Liver (tissue), 8 donors: ENCODE measurements at regions not wholly inside any gene's neighbourhood (a gene's known extent, or its start where the extent isn't known, plus 50 kb on each side); places are given as distances from the start of the nearest gene placed in this dataset.

Experiments
- DNase-seq: peaks from one replicate; pipeline ENCODE4 v3.0.0-alpha.2; 2017; ENCODE audit warnings: low spot score
- H3K27ac ChIP-seq, 2 donors: one replicate each; pipeline ENCODE4 v1.7.0; 2013; ENCODE audit warnings: inconsistent platforms in 2 of 2, low read length in 2 of 2, control low read depth in 1 of 2, low read depth in 1 of 2, mild to moderate bottlenecking in 1 of 2
- H3K27me3 ChIP-seq, 4 donors: one replicate each; pipeline versions ENCODE4 v1.6.1 to v1.7.0; 2013; ENCODE audit warnings: low read length in 3 of 4, inconsistent platforms in 1 of 4, mild to moderate bottlenecking in 1 of 4, moderate library complexity in 1 of 4; ENCODE audit not compliant: control insufficient read depth in 4 of 4, insufficient read depth in 4 of 4
- H3K36me3 ChIP-seq, 4 donors: one replicate each; pipeline versions ENCODE4 v1.6.1 to v1.7.0; 2013; ENCODE audit warnings: low read length in 3 of 4, mild to moderate bottlenecking in 3 of 4, low read depth in 1 of 4, moderate library complexity in 1 of 4; ENCODE audit not compliant: control insufficient read depth in 4 of 4, insufficient read depth in 3 of 4
- H3K4me1 ChIP-seq, 4 donors: one replicate each; pipeline versions ENCODE4 v1.6.1 to v1.7.0; 2013; ENCODE audit warnings: low read length in 3 of 4, mild to moderate bottlenecking in 3 of 4, moderate library complexity in 1 of 4; ENCODE audit not compliant: control insufficient read depth in 4 of 4, insufficient read depth in 4 of 4
- H3K4me3 ChIP-seq, 3 donors: one replicate each; pipeline versions ENCODE4 v1.6.1 to v1.7.0; 2013; ENCODE audit warnings: low read length in 3 of 3, control low read depth in 1 of 3, low read depth in 1 of 3, mild to moderate bottlenecking in 1 of 3
- H3K9ac ChIP-seq, 2 donors: one replicate each; pipeline ENCODE4 v1.7.0; 2013; ENCODE audit warnings: low read length in 2 of 2, mild to moderate bottlenecking in 2 of 2, moderate library complexity in 2 of 2, control low read depth in 1 of 2, low read depth in 1 of 2
- H3K9me3 ChIP-seq, 4 donors: one replicate each; pipeline versions ENCODE4 v1.6.1 to v1.7.0; 2013; ENCODE audit warnings: low read length in 3 of 4; ENCODE audit not compliant: control insufficient read depth in 4 of 4
- EGR1 ChIP-seq, 2 donors: IDR thresholded peaks; 2 replicates each; pipeline ENCODE4 v1.6.1; 2016 to 2018; ENCODE audit warnings: antibody characterized with exemption in 2 of 2, low read depth in 2 of 2
- FOXA2 ChIP-seq: IDR thresholded peaks from 2 replicates; pipeline ENCODE4 v1.6.1; 2016; ENCODE audit warnings: antibody characterized with exemption
- HNF4A ChIP-seq, 2 donors: conservative IDR thresholded peaks; 2 replicates each; pipeline ENCODE4 v1.6.1; 2016; ENCODE audit warnings: antibody characterized with exemption in 2 of 2, mild to moderate bottlenecking in 2 of 2
- RAD21 ChIP-seq, 2 donors: IDR thresholded peaks; 2 replicates each; pipeline ENCODE4 v1.6.1; 2016; ENCODE audit warnings: antibody characterized with exemption in 2 of 2, mild to moderate bottlenecking in 2 of 2
- RXRA ChIP-seq, 2 donors: IDR thresholded peaks; 2 replicates each; pipeline ENCODE4 v1.6.1; 2017 to 2018; ENCODE audit warnings: antibody characterized with exemption in 2 of 2, mild to moderate bottlenecking in 1 of 2
- WGBS: extraction: QIAGEN DNeasy Blood & Tissue Kit; methylation state at CpG from one replicate; pipeline ENCODE4 v1.1.7; 2013; 5-methylcytosine and 5-hydroxymethylcytosine counted together
- TF ChIP-seq, protein P1 (sequence below): IDR thresholded peaks from 2 replicates; pipeline ENCODE4 v1.6.1; 2016; ENCODE audit warnings: antibody characterized with exemption, mild to moderate bottlenecking
- TF ChIP-seq, protein P2 (sequence below): fragments of 150-350 bp; IDR thresholded peaks from 2 replicates; pipeline ENCODE4 v1.5.1; 2017; ENCODE audit warnings: improper control_type of control experiment, low read depth, low read length; ENCODE audit not compliant: missing input control
- TF ChIP-seq, protein P3 (sequence below): IDR thresholded peaks from 2 replicates; pipeline ENCODE4 v1.6.1; 2016; ENCODE audit warnings: antibody characterized with exemption
- TF ChIP-seq, protein P4 (sequence below): IDR thresholded peaks from 2 replicates; pipeline ENCODE4 v1.6.1; 2016; ENCODE audit warnings: antibody characterized with exemption
- donor health status: healthy.
- donor health status: healthy.
- donor health status: healthy.
- donor health status: healthy.
- donor health status: healthy.

DNA sequence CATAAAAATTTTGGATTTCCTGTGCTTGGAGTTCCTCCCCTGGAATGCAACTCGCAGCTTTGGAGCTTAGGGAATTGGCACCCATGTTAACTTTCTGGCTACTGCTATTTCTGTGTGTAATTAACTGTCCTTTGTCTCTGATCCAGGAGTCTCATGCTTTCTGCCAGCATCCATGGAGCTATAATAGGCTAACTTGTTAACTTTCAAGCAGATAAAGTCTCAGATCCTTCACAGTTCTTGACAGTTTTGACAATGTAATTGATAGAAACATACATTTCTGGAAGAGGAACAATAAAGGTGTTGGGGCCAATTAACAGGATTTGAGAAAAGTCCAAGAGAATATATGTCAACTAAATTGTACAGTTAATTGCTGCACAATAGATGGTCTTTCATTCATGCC is 290.2 kb upstream of the PRDM9 start:
- WGBS = 76% methylated on average over 1 of the region's 1 CpG
- no peak overlapping the region for H3K9ac ChIP-seq
- no peaks in the 10 kb centered on the region for H3K27me3 ChIP-seq
- DNase-seq = no peak
- no peaks in the 10 kb centered on the region for H3K36me3 ChIP-seq
- no peaks in the 10 kb centered on the region for H3K4me1 ChIP-seq
- no peak for TF ChIP-seq EGR1 (IDR thresholded peaks at IDR 0.05; ENCODE audit: low read depth in 2 of 2)
- no peak for TF ChIP-seq RXRA (IDR thresholded peaks at IDR 0.05)
- no peaks in the 10 kb centered on the region for H3K9me3 ChIP-seq
- H3K4me3 ChIP-seq = no peak overlapping the region
- H3K27ac ChIP-seq = no peak overlapping the region

DNA sequence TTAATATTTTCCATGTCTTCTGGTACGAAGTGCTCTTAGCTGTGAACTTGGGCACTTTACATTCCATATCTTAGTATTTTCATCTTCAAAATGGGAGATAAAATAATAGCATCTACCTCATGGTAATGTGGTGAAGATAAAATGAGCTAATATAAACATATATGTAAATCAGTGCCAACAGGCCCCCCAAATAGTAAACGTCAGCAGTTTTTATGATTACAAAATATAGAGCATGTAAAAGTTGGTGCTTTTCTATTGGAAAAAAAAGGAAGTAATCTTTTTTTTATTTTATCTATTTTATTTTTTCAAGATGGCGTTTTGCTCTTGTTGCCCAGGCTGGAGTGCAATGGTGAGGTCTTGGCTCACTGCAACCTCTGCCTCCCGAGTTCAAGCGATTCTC is 291.1 kb upstream of the PRDM9 start:
- no peak for DNase-seq
- Histone ChIP-seq H3K27ac (no peak overlapping the region), H3K9me3 (no peaks in the 10 kb centered on the region), H3K36me3 (no peaks in the 10 kb centered on the region), H3K9ac (no peak overlapping the region), H3K27me3 (no peaks in the 10 kb centered on the region), H3K4me1 (no peaks in the 10 kb centered on the region), H3K4me3 (no peak overlapping the region)
- WGBS = 79% methylated on average over 5 of the region's 5 CpGs
- TF ChIP-seq RAD21 (IDR thresholded peaks at IDR 0.05) = no peak
- TF ChIP-seq, protein P1, sequence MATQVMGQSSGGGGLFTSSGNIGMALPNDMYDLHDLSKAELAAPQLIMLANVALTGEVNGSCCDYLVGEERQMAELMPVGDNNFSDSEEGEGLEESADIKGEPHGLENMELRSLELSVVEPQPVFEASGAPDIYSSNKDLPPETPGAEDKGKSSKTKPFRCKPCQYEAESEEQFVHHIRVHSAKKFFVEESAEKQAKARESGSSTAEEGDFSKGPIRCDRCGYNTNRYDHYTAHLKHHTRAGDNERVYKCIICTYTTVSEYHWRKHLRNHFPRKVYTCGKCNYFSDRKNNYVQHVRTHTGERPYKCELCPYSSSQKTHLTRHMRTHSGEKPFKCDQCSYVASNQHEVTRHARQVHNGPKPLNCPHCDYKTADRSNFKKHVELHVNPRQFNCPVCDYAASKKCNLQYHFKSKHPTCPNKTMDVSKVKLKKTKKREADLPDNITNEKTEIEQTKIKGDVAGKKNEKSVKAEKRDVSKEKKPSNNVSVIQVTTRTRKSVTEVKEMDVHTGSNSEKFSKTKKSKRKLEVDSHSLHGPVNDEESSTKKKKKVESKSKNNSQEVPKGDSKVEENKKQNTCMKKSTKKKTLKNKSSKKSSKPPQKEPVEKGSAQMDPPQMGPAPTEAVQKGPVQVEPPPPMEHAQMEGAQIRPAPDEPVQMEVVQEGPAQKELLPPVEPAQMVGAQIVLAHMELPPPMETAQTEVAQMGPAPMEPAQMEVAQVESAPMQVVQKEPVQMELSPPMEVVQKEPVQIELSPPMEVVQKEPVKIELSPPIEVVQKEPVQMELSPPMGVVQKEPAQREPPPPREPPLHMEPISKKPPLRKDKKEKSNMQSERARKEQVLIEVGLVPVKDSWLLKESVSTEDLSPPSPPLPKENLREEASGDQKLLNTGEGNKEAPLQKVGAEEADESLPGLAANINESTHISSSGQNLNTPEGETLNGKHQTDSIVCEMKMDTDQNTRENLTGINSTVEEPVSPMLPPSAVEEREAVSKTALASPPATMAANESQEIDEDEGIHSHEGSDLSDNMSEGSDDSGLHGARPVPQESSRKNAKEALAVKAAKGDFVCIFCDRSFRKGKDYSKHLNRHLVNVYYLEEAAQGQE = no peak
- no peak for TF ChIP-seq FOXA2
- no peak for TF ChIP-seq HNF4A (conservative IDR thresholded peaks at IDR 0.05)

DNA sequence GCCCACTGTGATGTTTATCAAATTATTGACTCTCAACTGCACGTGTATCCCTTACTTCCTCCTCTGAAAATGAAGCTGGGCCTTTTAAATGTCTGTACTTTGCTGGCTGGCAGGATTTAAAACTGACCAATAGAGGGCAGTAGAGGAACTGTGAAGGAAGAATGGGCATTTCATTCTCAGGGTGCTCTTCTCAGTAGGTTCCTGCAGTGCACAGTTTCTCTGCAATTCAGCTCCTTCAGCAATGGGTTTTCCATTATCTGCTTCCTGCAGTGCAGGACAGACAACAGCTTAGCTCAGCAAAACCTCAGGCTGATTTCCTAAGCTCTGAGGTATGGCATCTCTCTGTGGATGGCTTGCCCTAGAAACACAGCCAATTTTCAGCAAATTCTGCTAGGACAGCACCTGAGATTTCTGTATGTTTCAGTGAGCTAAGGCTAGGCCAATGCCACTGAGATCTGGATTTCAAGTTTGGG is 298.4 kb upstream of the PRDM9 start:
- no peak overlapping the region for H3K27ac ChIP-seq
- WGBS = 1% methylated on average over 1 of the region's 1 CpG

More for the DNA sequence above, 298.4 kb upstream of the PRDM9 start:
- no peaks in the 10 kb centered on the region for H3K9me3 ChIP-seq
- no peaks in the 10 kb centered on the region for H3K27me3 ChIP-seq
- H3K4me1 ChIP-seq = no peaks in the 10 kb centered on the region
- DNase-seq = no peak
- TF ChIP-seq RAD21 (IDR thresholded peaks at IDR 0.05) = peak; percentile 77 to 83
- TF ChIP-seq, protein P2, sequence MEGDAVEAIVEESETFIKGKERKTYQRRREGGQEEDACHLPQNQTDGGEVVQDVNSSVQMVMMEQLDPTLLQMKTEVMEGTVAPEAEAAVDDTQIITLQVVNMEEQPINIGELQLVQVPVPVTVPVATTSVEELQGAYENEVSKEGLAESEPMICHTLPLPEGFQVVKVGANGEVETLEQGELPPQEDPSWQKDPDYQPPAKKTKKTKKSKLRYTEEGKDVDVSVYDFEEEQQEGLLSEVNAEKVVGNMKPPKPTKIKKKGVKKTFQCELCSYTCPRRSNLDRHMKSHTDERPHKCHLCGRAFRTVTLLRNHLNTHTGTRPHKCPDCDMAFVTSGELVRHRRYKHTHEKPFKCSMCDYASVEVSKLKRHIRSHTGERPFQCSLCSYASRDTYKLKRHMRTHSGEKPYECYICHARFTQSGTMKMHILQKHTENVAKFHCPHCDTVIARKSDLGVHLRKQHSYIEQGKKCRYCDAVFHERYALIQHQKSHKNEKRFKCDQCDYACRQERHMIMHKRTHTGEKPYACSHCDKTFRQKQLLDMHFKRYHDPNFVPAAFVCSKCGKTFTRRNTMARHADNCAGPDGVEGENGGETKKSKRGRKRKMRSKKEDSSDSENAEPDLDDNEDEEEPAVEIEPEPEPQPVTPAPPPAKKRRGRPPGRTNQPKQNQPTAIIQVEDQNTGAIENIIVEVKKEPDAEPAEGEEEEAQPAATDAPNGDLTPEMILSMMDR = peak; percentile 69
- TF ChIP-seq, protein P3, sequence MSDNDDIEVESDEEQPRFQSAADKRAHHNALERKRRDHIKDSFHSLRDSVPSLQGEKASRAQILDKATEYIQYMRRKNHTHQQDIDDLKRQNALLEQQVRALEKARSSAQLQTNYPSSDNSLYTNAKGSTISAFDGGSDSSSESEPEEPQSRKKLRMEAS = no peak
- TF ChIP-seq, protein P4, sequence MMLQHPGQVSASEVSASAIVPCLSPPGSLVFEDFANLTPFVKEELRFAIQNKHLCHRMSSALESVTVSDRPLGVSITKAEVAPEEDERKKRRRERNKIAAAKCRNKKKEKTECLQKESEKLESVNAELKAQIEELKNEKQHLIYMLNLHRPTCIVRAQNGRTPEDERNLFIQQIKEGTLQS = no peak
- no peak overlapping the region for H3K9ac ChIP-seq
- no peaks in the 10 kb centered on the region for H3K36me3 ChIP-seq
- H3K4me3 ChIP-seq = no peak overlapping the region
